ENCODE measurements at regions not wholly inside any gene's neighbourhood (a gene's known extent, or its start where the extent isn't known, plus 50 kb on each side); places are given as distances from the start of the nearest gene placed in this dataset.

DNA sequence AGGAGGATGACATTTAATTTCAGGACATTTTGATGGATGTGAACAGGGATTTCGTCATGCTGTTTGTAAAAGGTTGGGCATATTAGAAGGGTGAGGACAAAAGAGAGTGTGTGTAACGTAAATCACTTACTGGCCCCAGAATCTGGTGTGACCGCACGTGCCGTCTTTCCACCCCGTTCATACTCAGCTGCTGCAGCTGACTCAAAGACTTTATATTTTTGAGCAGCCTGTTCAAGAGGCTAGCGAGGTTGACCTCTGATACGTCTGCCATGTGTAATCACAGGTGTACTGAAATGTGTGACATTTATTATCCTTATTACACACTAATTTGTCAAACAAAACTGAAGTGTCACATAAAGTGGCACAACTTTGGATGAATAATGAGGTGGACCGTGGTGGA lies 66.5 kb upstream of the ERRFI1 start:
- TF ChIP-seq ZC3H10 (CRISPR knock-in tag; IDR thresholded peaks at IDR 0.05) (no peak), ARNTL (CRISPR knock-in tag; IDR thresholded peaks at IDR 0.05; ENCODE audit: borderline replicate concordance, low read depth) (no peak), BACH2 (CRISPR knock-in tag; IDR thresholded peaks at IDR 0.05; ENCODE audit: borderline replicate concordance) (no peak), RARB (CRISPR knock-in tag; IDR thresholded peaks at IDR 0.05) (no peak), ZNF8 (CRISPR knock-in tag; IDR thresholded peaks at IDR 0.05) (no peak), ZFP30 (CRISPR knock-in tag; IDR thresholded peaks at IDR 0.05) (no peak), TCF4 (CRISPR knock-in tag; IDR thresholded peaks at IDR 0.05; ENCODE audit: borderline replicate concordance) (no peak)
- TF ChIP-seq, protein P1, sequence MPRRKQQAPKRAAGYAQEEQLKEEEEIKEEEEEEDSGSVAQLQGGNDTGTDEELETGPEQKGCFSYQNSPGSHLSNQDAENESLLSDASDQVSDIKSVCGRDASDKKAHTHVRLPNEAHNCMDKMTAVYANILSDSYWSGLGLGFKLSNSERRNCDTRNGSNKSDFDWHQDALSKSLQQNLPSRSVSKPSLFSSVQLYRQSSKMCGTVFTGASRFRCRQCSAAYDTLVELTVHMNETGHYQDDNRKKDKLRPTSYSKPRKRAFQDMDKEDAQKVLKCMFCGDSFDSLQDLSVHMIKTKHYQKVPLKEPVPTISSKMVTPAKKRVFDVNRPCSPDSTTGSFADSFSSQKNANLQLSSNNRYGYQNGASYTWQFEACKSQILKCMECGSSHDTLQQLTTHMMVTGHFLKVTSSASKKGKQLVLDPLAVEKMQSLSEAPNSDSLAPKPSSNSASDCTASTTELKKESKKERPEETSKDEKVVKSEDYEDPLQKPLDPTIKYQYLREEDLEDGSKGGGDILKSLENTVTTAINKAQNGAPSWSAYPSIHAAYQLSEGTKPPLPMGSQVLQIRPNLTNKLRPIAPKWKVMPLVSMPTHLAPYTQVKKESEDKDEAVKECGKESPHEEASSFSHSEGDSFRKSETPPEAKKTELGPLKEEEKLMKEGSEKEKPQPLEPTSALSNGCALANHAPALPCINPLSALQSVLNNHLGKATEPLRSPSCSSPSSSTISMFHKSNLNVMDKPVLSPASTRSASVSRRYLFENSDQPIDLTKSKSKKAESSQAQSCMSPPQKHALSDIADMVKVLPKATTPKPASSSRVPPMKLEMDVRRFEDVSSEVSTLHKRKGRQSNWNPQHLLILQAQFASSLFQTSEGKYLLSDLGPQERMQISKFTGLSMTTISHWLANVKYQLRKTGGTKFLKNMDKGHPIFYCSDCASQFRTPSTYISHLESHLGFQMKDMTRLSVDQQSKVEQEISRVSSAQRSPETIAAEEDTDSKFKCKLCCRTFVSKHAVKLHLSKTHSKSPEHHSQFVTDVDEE (CRISPR knock-in tag; IDR thresholded peaks at IDR 0.05) = no peak
- TF ChIP-seq, protein P2, sequence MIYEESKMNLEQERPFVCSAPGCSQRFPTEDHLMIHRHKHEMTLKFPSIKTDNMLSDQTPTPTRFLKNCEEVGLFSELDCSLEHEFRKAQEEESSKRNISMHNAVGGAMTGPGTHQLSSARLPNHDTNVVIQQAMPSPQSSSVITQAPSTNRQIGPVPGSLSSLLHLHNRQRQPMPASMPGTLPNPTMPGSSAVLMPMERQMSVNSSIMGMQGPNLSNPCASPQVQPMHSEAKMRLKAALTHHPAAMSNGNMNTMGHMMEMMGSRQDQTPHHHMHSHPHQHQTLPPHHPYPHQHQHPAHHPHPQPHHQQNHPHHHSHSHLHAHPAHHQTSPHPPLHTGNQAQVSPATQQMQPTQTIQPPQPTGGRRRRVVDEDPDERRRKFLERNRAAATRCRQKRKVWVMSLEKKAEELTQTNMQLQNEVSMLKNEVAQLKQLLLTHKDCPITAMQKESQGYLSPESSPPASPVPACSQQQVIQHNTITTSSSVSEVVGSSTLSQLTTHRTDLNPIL (CRISPR knock-in tag; IDR thresholded peaks at IDR 0.05; ENCODE audit: low read depth) = no peak
- TF ChIP-seq, protein P3, sequence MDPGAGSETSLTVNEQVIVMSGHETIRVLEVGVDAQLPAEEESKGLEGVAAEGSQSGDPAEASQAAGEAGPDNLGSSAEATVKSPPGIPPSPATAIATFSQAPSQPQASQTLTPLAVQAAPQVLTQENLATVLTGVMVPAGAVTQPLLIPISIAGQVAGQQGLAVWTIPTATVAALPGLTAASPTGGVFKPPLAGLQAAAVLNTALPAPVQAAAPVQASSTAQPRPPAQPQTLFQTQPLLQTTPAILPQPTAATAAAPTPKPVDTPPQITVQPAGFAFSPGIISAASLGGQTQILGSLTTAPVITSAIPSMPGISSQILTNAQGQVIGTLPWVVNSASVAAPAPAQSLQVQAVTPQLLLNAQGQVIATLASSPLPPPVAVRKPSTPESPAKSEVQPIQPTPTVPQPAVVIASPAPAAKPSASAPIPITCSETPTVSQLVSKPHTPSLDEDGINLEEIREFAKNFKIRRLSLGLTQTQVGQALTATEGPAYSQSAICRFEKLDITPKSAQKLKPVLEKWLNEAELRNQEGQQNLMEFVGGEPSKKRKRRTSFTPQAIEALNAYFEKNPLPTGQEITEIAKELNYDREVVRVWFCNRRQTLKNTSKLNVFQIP (CRISPR knock-in tag; IDR thresholded peaks at IDR 0.05; ENCODE audit: borderline replicate concordance, low read depth) = no peak
- TF ChIP-seq, protein P4, sequence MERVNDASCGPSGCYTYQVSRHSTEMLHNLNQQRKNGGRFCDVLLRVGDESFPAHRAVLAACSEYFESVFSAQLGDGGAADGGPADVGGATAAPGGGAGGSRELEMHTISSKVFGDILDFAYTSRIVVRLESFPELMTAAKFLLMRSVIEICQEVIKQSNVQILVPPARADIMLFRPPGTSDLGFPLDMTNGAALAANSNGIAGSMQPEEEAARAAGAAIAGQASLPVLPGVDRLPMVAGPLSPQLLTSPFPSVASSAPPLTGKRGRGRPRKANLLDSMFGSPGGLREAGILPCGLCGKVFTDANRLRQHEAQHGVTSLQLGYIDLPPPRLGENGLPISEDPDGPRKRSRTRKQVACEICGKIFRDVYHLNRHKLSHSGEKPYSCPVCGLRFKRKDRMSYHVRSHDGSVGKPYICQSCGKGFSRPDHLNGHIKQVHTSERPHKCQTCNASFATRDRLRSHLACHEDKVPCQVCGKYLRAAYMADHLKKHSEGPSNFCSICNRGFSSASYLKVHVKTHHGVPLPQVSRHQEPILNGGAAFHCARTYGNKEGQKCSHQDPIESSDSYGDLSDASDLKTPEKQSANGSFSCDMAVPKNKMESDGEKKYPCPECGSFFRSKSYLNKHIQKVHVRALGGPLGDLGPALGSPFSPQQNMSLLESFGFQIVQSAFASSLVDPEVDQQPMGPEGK (CRISPR knock-in tag; IDR thresholded peaks at IDR 0.05; ENCODE audit: borderline replicate concordance) = no peak

Data from SK-N-SH treated with all-trans-retinoic acid at 6 μM for 48 hours (cell line).